Amniotic stem cell (primary cell): ENCODE measurements at regions not wholly inside any gene's neighbourhood (a gene's known extent, or its start where the extent isn't known, plus 50 kb on each side); places are given as distances from the start of the nearest gene placed in this dataset.

Experiments
- DNase-seq: peaks from one replicate; lab custom pipeline; 2025; lab: John Stamatoyannopoulos, UW

GRCh38 chr15:39125904-39126303, 455.0 kb upstream of the THBS1 start:
- DNase-seq, result no peak

- no peak for DNase-seq
Observed at GRCh38 chr15:39127151-39127790, 453.6 kb upstream of the THBS1 start.

GRCh38 chr15:39127925-39128617, 452.8 kb upstream of the THBS1 start:
- peak; percentile 89 for DNase-seq

GRCh38 chr15:39128746-39129145, 452.1 kb upstream of the THBS1 start:
- DNase-seq, result no peak

- DNase-seq, result no peak
Observed at GRCh38 chr15:39130556-39131379, 450.1 kb upstream of the THBS1 start.

- DNase-seq, result no peak
Observed at GRCh38 chr15:39131609-39132008, 449.3 kb upstream of the THBS1 start.

- no peak for DNase-seq
Observed at GRCh38 chr15:39132070-39132469, 448.8 kb upstream of the THBS1 start.

GRCh38 chr15:39132954-39133600, 447.8 kb upstream of the THBS1 start:
- DNase-seq, result no peak

- DNase-seq, result no peak
Observed at GRCh38 chr15:39134282-39134681, 446.6 kb upstream of the THBS1 start.

- peak; percentile 53 for DNase-seq
Observed at GRCh38 chr15:39135989-39136388, 444.9 kb upstream of the THBS1 start.

GRCh38 chr15:39139431-39140059, 441.3 kb upstream of the THBS1 start:
- DNase-seq, result no peak

- peak; percentile 86 for DNase-seq
Observed at GRCh38 chr15:39140060-39140604, 440.7 kb upstream of the THBS1 start.

- DNase-seq, result no peak
Observed at GRCh38 chr15:39142500-39142899, 438.4 kb upstream of the THBS1 start.

- no peak for DNase-seq
Observed at GRCh38 chr15:39143479-39143878, 437.4 kb upstream of the THBS1 start.

- DNase-seq, result no peak
Observed at GRCh38 chr15:39144051-39144450, 436.8 kb upstream of the THBS1 start.

GRCh38 chr15:39144613-39145499, 436.0 kb upstream of the THBS1 start:
- DNase-seq, result no peak

GRCh38 chr15:39145854-39146625, 434.8 kb upstream of the THBS1 start:
- DNase-seq, result no peak

- DNase-seq, result no peak
Observed at GRCh38 chr15:39149636-39150150, 431.2 kb upstream of the THBS1 start.

GRCh38 chr15:39151545-39151944, 429.3 kb upstream of the THBS1 start:
- no peak for DNase-seq
